OCI-LY3 (cell line): ENCODE measurements at regions not wholly inside any gene's neighbourhood (a gene's known extent, or its start where the extent isn't known, plus 50 kb on each side); places are given as distances from the start of the nearest gene placed in this dataset.

ENCODE experiments used
- CTCF ChIP-seq: fragments of 200-600, 300-600 bp; sonication (generic); IDR thresholded peaks from 2 replicates; pipeline ENCODE4 v1.5.1; 2014; ENCODE audit warnings: antibody characterized with exemption, low read length, low read depth
- EZH2phosphoT487 ChIP-seq: fragments of 200-600 bp; shearing (Covaris generic); IDR thresholded peaks from 2 replicates; pipeline ENCODE4 v1.6.1; 2018; ENCODE audit warnings: antibody characterized with exemption, mixed run types, low read depth

DNA sequence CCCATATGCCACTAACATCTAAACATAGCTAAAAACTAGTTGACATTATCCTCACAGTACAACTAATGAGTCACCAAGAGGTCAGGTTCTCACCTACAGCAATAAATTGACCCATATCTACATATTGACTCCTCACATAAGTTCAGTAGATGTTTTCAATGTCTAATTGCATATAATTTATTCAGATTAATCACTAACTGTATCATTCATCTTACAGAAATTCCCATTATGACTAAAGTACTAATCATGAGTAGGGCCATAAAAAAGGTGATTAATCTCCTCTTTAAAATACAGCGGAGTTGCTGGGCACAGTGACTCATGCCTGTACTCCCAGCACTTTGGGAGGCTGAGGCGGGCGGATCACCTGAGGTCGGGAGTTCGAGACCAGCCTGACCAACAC, 82.4 kb upstream of the ST3GAL6 start:
- TF ChIP-seq CTCF: no peak
- no peak for TF ChIP-seq EZH2phosphoT487
